Stimulated activated CD4-positive, alpha-beta T cell treated with anti-CD3 and anti-CD28 coated beads, Interleukin-15, amount 100 ng/mL, for 48 hours (primary cell): ENCODE measurements at regions not wholly inside any gene's neighbourhood (a gene's known extent, or its start where the extent isn't known, plus 50 kb on each side); places are given as distances from the start of the nearest gene placed in this dataset.
"Not testable (repeated sequence)": the region's sequence is repeated elsewhere in the genome, so short reads cannot be mapped to it uniquely, and the experiment has no call there.

Experiments used
- DNase-seq, 2 donors: peaks; one replicate each; pipeline ENCODE4 v3.0.0-alpha.2; 2020; ENCODE audit warnings: low read depth in 2 of 2

DNA sequence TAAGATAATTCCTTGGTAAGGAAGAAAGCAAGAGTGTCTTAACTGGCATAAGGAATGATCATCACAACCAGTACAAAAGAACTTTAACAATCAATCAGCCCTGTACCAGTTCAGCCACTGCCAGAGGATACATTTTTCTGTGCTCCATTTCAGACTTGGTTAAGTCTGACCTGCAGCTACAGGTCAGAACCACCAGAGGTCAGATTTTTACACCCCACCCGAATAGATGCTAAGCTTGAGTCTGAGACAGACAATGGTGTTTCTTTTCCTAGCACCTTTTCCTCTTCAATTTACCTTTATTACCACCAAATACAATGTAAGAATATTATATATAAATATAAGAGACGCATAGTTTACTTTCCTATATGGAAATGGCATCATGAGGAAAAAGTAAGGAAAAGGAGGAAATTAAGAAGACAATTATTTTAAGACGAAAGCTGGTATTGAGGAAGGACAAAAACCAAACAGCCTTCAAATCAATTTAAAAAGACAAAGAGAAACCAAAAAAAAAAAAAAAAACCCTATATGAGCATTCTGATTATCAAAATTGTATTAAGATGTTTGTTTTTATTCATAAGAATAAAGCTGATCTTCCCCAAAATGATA, 215.3 kb upstream of the TTC29 start:
- peak in 1 of 2 donors; percentile 6 for DNase-seq

DNA sequence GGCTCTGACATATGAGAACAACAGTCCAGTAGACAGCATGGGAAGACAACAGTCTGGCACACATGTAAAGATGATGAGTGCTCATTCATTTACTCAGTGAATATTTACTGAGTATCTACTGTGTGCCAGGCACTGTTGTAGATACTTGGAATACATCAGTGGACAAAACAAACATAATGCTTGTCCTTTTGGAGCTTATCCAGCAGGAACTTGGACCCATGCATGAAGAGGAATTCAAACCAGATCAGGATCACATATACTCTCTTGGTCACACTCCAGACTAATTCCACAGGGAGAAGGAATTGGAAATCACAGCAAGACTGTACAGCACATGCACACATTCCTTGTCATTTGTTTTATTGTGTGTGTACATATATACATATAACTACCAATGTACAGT, 217.6 kb upstream of the TTC29 start:
- no peak for DNase-seq

DNA sequence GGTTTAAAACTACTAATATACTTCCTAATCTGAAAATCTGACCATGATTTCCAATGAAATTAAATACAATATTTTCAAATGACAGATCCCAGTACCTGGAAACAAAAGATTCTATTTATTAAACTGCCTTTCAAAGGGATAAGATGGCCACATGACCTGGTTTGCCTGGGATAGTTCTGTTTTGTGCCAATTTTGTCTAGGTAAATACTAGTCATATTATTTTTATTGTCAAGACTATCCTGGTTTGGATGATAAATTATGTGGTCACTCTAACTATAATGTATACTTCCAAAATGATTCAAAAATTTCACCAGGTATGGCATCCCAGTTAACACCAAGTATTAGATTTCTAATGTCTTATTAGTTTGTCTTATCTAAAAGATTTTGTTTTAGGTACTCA, 222.5 kb upstream of the TTC29 start:
- DNase-seq, result not testable (repeated sequence)

DNA sequence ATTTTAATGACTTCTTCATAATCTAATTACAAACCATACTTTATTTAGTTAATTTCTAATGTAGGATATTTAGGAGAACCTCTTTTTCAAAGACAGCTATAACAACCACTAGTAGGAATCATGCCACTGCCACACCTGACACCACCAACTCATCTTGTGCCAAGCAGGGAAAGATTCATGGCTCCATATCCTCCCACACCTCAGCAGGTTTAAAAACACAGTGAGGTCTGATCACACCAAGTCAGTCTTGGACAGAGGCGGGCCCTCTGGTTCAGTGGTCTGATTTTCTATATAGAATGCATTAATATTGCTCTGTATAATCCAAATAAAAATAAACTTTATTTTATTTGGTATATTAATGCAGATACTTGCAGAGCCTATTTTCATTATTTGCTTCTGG, 227.7 kb upstream of the TTC29 start:
- DNase-seq, result no peak

DNA sequence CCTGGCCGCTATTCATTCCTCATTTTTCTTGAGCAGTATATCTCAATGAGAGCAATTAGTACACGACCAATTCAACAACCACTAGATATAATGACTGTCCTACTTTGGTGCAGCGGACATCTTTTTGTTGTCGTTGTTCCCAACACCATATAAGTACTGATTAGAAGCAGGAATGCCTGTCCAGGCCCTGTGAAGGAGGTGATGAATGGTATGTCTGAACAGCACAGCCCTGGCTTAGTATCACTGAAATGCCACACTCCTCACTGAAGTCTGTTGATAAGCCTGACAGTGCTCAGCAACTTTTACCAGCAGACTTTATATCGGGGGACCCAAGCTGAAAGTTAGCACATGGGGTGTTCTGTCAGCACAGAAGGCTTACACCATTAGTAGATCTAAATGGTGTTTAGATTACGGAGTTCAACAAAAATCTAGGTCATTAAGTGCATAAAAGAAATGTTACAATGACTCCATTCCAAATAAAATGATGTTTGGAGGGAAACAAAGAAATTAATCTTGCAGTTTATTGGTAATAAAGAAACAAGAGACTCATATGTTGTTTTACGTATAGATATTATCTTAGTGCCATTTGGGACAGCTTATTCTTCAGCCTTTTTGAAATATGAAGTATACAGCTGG, 228.3 kb upstream of the TTC29 start:
- DNase-seq, result no peak

DNA sequence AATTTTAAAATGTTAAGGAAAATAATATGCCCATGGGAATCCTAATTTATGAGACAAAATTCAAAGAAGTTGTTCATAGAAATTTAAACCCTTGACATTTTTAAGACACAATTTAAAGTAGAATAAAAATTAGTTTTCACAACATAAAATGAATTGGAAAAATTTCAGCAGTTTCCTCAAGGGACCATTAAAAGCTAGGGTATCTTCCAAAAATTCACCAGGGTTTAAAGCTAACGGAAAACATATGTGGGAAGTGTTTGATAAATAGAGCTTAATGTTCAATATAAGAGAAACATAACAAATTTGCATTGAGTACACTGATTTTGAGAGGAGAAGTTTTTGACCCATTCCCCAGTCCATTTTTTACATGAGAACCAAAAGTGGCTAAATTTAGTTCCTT, 228.9 kb upstream of the TTC29 start:
- DNase-seq, result no peak

DNA sequence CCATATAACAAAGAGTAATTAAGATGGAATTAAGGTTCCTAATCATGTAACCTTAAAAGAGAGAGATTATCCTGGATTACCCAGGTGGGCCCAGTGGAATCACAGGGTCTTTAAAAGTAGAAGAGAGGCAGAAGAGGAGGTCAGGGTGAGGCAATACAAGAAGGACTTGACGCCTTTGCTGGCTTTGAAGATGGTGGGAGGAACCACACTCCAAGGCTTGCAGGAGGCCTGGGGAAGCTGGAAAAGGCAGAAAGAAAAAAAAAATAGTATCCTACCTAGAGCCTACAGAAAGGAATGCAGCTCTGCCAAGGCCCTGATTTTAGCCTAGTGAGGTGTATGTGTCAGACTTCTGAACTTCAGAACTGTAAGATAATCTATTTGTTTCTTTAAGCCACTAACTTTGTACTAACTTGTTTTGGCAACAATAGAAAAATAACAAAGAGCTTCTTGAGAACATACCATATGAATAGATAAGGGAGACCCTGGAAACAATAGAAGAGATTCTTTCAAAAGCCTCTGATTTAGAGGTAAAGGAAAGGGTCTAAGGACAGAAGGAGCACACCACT, 229.9 kb upstream of the TTC29 start:
- DNase-seq, result no peak

DNA sequence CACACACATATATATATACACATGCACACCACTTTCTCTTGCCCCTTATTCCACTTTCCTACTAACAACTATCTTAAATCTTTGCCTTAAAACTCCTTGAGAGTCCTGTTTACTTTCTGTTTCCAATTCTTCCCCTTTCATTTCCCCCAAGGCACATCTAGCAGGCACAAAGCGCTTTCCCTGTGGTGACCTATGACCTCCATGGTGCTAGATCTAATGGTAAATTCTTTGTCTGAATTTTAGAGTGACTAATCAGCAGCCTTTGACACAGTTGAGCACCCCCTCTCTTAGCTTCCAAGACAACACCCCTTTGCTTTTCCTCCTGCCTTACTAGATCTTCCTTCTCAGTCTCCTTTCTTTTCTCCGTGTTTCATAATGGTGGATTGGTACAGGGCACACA, 236.4 kb upstream of the TTC29 start:
- DNase-seq, result no peak

DNA sequence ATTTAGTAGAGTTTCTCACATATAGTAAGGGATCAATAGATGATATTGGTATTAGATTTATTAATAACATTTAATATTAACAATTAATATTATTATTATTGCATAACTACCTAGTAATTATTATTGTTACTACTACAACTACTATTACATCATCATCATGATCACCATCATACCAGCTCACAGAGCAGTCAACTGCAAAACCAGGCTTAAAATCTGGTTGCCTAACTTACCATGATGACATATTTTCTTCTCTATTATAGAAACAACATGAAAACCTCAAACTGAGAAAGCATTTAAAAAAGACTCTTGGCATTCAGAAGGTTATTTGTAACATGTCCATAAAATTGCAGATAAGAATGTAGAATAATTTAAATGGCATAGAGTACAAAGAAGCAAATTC, 247.0 kb upstream of the TTC29 start:
- no peak for DNase-seq

DNA sequence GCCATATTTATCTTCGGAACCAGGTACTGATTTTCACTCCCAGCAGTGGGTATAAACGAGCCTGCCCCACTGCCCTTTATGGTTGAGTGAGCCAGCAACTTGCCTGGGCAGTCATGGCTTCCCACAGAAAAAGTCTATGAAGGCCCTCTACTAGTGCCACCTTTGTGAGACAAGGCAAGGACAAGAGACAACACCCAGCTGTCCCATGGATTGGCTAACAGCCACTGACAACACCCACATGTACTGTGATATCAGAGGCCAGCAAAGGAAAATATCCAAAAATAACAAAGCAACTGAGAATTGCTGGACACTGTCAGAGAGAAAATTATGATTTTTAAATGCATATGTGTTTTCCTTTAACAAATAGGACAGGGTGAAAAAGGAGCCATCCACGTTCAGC, 248.4 kb upstream of the TTC29 start:
- no peak for DNase-seq

DNA sequence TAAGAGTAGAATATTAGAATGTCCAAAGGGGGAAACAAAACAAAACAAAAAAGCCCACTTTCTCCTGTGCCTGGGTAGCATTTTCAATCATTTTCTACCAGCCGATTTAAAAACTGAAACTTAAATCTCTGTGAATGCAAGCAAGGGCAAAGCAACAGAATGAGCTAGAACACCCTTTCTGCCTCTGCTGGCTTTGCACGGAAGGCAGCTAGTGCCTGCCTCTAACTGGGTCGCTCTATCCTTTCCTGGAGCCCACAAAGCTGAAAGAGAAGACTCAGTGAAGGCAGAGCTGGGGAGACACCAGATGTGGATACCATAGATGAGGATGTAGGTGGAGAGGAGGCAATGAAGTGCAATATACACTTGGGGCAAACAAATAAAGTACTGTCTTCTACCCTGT, 248.9 kb upstream of the TTC29 start:
- DNase-seq, result no peak

DNA sequence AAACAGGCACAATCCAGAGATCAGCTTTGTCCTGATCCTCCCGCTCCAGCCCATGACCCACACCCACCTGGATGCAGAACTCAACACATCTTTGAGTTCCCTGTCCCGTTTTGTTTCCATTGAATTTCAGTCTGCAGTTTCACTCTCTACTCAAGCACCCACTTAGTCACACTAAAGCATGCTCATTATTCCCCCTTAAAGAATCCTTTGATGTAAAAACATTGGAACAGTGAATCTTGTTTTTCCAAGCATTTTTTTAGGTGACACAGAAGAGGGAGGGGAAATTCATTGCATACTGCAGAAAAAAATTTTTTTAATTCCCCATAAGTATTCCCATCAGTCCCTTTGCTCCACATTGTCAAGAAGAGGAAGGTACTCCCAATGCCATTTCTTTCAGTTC, 249.7 kb upstream of the TTC29 start:
- DNase-seq, result no peak

DNA sequence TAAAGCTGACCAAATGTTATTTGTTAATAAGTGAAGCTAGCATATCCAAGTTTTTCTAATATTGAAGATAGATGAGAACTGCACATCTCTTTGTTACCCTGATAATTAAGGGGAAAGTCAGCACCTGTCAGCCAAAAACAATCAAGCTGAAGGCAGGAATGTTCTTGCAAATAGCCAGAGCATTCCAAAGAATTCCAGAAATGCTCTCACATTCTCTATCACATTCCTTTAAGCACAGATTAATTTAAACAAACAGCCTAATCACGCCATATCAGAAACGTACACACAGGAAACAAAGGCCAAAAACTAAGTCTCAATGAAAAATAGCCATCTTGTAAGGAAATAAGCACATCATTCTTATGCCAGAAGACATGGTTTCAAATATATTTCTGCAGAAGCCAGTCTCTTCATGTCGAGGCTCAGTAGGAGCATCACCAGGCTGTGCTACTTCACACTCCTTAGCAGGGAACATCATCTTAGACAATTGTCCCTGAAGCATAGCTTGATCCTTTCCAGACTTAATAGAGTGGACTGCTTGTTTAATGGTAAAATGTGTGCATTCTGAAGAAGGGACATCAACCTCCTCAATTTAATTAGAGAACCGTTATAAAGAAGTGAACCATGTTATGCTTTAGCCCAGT, 252.9 kb upstream of the TTC29 start:
- DNase-seq, result no peak

DNA sequence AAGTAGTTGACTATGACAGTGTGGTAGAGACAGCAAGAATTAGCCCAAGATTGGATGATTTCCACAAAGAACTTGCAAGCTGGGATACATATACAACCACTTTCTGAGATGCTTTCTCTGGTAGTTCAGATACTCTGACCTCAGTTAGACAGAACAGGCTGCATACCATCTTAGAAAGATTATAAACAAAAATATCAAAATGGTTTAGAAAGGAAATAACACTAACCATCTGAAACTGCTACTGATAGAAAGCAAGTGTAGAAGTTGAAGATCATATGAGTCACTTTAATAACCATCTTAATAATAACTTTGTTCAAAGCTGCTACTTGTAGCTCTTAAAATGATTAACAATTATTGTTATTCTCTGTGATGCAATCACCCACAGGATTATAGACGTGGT, 255.4 kb upstream of the TTC29 start:
- DNase-seq, result no peak

DNA sequence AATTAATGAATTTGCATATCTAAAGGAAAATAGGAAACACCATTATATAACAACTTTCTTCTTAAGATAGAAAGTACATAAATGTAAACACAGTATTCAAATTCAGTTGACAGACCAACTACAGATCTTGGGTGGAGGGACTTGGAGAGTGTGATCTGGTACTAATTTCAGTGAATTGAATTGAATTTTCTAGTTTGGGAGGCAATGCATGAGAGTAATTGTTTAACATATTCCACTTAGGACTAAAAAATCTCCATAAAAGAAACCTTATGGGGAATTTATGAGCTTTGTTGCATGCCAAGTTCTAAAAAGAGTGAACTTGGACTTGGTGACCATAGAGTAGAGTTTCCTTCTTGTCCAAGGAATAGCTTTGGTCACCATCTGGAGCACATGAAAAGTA, 261.1 kb upstream of the TTC29 start:
- DNase-seq, result no peak

DNA sequence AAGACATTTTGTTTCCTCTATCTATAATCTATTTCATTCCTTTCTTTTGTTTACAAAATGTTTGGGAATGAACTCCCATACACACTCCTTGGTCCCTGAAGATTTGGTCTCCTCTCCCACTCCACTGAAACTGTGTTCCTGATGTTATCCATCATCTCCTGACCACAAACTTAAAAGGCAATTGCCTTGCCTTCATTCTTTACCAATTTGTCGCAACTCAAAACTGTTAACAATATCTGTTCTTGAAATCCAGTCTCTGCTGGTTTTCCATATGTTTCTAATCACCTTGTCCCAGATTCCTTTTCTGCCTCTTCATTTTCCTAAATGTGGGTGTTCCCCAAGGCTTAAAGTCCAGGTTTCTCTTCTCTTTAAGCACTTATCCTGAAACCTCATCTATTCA, 262.2 kb upstream of the TTC29 start:
- no peak for DNase-seq

DNA sequence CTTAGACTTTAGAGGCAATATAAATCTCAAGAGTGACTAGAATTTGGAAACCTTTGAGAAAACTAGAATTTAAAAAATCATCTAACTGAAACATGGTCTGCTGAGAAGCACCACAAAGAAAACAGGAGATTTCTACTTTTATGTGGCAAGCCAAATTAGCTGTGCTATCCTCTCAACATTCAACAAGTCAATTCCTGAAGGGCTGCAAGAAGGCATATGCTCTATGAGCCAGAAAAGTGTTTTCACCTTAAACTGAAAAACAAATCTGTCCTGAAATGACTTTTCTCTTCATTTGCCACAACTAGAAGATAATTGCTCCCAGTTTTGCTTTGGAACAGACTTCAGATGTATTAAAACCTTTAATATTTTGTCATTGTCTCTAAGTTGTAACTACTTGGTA, 263.2 kb upstream of the EDNRA start:
- DNase-seq, result no peak

DNA sequence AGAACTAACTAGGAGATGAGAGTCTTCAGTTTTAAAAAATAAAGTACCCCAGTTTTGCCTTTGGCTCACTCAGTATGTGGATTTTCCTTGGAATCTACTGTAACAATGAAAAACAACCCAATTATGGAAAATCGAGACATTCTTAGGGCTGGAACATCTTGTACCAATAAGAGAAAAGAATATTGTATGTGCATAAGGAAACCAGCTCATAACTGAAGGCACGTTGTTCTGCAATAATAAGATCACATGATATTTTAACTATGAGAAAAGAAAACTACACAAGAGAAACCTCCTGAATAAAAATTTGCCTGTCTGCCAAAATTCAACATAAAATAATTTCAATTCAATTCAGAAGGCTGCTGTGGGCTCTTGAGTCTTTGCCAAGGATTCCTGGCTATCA, 261.8 kb upstream of the EDNRA start:
- no peak for DNase-seq

DNA sequence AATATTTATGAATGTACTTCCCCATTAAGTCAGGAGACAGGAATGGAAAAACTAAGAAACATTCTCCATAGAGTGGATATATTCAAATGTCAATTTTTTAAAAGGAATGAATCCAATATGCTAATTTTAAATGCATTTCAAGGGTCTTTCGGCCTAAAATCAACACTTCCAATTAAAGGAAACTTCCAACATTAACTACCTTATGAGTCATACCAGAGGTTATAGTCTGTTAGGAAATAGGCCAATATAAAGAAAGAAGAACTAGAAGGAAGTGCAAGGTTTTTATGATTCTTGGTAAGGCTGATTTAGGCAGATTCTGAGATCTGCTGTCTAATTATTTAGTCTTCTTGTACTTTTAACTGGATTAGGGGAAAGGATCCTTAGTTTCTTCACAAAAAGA, 260.1 kb upstream of the EDNRA start:
- DNase-seq, result no peak

DNA sequence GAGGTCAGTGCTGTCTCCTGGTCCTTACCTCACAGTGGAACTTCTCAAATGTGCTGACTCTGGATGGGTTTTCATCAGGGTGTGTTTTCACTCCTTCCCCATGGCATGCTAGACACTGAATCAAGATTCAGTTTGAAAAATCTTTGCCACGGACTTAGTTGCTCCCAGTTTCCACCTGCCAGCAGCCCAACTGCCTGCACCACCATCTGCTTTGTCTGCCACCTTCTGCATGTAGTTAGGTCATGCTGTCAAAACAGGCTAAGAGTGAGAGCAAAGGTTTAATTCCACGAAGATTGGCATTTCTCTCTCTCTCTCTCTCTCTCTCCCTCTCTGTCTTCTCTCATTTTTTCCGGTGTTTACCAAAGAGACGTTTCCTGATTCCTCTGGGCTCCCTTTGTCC, 258.0 kb upstream of the EDNRA start:
- DNase-seq, result no peak

DNA sequence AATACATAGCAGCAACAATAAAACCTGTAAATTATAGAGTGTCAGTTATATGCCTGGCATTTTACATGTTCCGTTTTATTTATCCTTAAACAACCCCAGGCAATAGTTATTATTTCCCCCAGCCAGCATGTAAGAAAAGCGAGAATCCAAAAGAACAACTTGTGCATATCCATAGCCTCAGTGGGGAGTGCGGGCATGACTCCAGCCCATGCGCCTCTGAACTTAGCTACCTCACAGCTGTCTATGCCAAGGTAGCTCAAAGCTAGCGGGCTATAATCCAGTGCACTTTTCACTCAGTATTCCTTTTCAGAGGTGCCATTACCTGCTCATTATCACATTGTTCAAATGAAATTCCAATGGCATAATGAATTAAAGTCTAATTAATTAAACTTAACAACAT, 257.3 kb upstream of the EDNRA start:
- no peak for DNase-seq

DNA sequence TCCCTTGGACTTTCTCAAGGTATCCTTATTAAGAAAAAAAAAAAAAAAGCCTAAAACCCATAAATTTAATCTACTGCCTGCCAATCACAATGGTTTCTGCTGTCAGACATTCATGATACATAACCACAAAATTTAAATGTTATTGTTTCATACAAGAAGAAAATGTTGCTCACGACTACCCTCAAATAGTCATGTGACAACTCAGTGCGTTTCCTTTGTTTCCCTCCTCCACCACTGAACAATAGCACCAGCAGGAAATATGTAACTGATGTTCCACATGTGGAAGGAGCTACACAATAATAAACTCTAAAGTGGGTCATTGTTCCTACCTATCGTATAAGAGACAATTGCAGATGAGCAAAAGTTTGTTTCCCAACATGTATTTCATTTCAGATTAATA, 244.1 kb upstream of the EDNRA start:
- no peak for DNase-seq

DNA sequence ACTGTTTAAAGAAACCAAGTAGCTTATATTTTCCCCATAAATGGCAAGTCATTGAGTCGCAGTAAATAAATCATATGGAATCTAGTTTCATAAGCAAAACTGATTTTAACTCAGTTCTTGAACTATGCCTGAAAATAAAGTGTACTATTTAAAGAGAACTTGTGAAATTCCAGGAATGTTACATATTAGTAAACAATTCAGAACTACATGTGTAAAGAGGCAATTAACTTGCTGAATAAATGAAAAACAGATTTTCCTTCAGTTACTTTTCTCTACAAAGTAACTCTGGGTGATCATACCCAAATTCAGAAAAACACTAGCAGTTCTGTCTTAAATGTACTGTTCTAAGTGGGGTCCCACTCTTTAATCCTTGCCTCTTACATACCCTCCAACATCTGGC, 236.1 kb upstream of the EDNRA start:
- DNase-seq, result no peak
